H9 (cell line): ENCODE measurements at regions not wholly inside any gene's neighbourhood (a gene's known extent, or its start where the extent isn't known, plus 50 kb on each side); places are given as distances from the start of the nearest gene placed in this dataset.

Experiments used
- DNase-seq: peaks from one replicate; pipeline ENCODE4 v3.0.0-alpha.2; 2017
- H2AFZ ChIP-seq: one replicate; pipeline ENCODE4 v1.6.1; 2013; ENCODE audit warnings: mild to moderate bottlenecking, low read length, control low read depth, moderate library complexity
- H2AK5ac ChIP-seq: 2 replicates; pipeline ENCODE4 v1.6.1; 2013; ENCODE audit warnings: low read length, control low read depth, mixed read lengths; ENCODE audit not compliant: insufficient read length
- H2BK120ac ChIP-seq: one replicate; pipeline ENCODE4 v1.6.1; 2013; ENCODE audit warnings: low read depth, mild to moderate bottlenecking, low read length, control low read depth, inconsistent platforms; ENCODE audit not compliant: poor library complexity, severe bottlenecking
- H2BK12ac ChIP-seq: 2 replicates; pipeline ENCODE4 v1.6.1; 2013; ENCODE audit warnings: low read length, control low read depth, mixed read lengths, low read depth; ENCODE audit not compliant: insufficient read length
- H2BK15ac ChIP-seq: 2 replicates; pipeline ENCODE4 v1.6.1; 2013; ENCODE audit warnings: low read depth, low read length, control low read depth
- H2BK20ac ChIP-seq: one replicate; pipeline ENCODE4 v1.6.1; 2013; ENCODE audit warnings: low read depth, mild to moderate bottlenecking, low read length, control low read depth, inconsistent platforms; ENCODE audit not compliant: poor library complexity, severe bottlenecking
- H2BK5ac ChIP-seq: 2 replicates; pipeline ENCODE4 v1.6.1; 2013; ENCODE audit warnings: low read length, control low read depth, mixed read lengths; ENCODE audit not compliant: insufficient read length
- H3K14ac ChIP-seq: 2 replicates; pipeline ENCODE4 v1.6.1; 2013; ENCODE audit warnings: low read length, control low read depth; ENCODE audit not compliant: insufficient read depth
- H3K18ac ChIP-seq: 2 replicates; pipeline ENCODE4 v1.6.1; 2013; ENCODE audit warnings: low read depth, mild to moderate bottlenecking, mixed read lengths, low read length, control low read depth; ENCODE audit not compliant: insufficient read length
- H3K23ac ChIP-seq: 2 replicates; pipeline ENCODE4 v1.6.1; 2013; ENCODE audit warnings: low read length, control low read depth, mixed read lengths, low read depth; ENCODE audit not compliant: insufficient read length
- H3K23me2 ChIP-seq: 2 replicates; pipeline ENCODE4 v1.6.1; 2013; ENCODE audit warnings: low read depth, mild to moderate bottlenecking, mixed read lengths, low read length, control low read depth; ENCODE audit not compliant: insufficient read length, poor library complexity, severe bottlenecking
- H3K27ac ChIP-seq: 2 replicates; pipeline ENCODE4 v1.5.1; 2013; ENCODE audit warnings: low read length, control low read depth, mixed read lengths, low read depth; ENCODE audit not compliant: insufficient read length
- H3K27me3 ChIP-seq: 2 replicates; pipeline ENCODE4 v1.6.1; 2013; ENCODE audit warnings: low read length, control low read depth, inconsistent platforms; ENCODE audit not compliant: insufficient read depth
- H3K4ac ChIP-seq: 2 replicates; pipeline ENCODE4 v1.6.1; 2013; ENCODE audit warnings: low read depth, mild to moderate bottlenecking, control low read depth, inconsistent platforms, low read length, moderate library complexity
- H3K4me1 ChIP-seq: 2 replicates; pipeline ENCODE4 v1.6.1; 2013; ENCODE audit warnings: low read length, control low read depth, inconsistent platforms; ENCODE audit not compliant: insufficient read depth
- H3K4me2 ChIP-seq: 2 replicates; pipeline ENCODE4 v1.6.1; 2013; ENCODE audit warnings: low read length, control low read depth, mixed read lengths; ENCODE audit not compliant: insufficient read length, insufficient read depth
- H3K56ac ChIP-seq: 2 replicates; pipeline ENCODE4 v1.6.1; 2013; ENCODE audit warnings: low read depth, mild to moderate bottlenecking, mixed read lengths, low read length, control low read depth; ENCODE audit not compliant: insufficient read length
- H3K79me1 ChIP-seq: 2 replicates; pipeline ENCODE4 v1.6.1; 2013; ENCODE audit warnings: low read depth, mild to moderate bottlenecking, moderate library complexity, low read length, control low read depth, inconsistent platforms; ENCODE audit not compliant: insufficient read depth, poor library complexity, severe bottlenecking
- H3K79me2 ChIP-seq: 2 replicates; pipeline ENCODE4 v1.6.1; 2013; ENCODE audit warnings: low read length, control low read depth, inconsistent platforms; ENCODE audit not compliant: insufficient read depth
- H3K9ac ChIP-seq: 2 replicates; pipeline ENCODE4 v1.6.1; 2013; ENCODE audit warnings: low read length, control low read depth, mixed read lengths; ENCODE audit not compliant: insufficient read length; ENCODE audit errors: extremely low read depth
- H3K9me3 ChIP-seq: one replicate; pipeline ENCODE4 v1.6.1; 2013; ENCODE audit warnings: low read depth, low read length, inconsistent platforms; ENCODE audit not compliant: control insufficient read depth
- H3T11ph ChIP-seq: one replicate; pipeline ENCODE4 v1.6.1; 2013; ENCODE audit warnings: mild to moderate bottlenecking, low read length, control low read depth, inconsistent platforms
- H4K20me1 ChIP-seq: one replicate; pipeline ENCODE4 v1.6.1; 2013; ENCODE audit not compliant: control insufficient read depth, insufficient read length, insufficient read depth
- H4K5ac ChIP-seq: 2 replicates; pipeline ENCODE4 v1.6.1; 2013; ENCODE audit warnings: low read depth, mild to moderate bottlenecking, mixed read lengths, low read length, control low read depth; ENCODE audit not compliant: insufficient read length
- H4K8ac ChIP-seq: replicated peaks from 2 replicates; pipeline ENCODE4 v1.6.1; 2013; ENCODE audit warnings: low read length, control low read depth, mixed read lengths, low read depth; ENCODE audit not compliant: insufficient read length
- H4K91ac ChIP-seq: 2 replicates; pipeline ENCODE4 v1.6.1; 2013; ENCODE audit warnings: low read depth, mild to moderate bottlenecking, moderate library complexity, mixed read lengths, low read length, control low read depth; ENCODE audit not compliant: insufficient read length
- H3K27ac Mint-ChIP-seq, 3 experiments: 2 replicates in 2 of 3; 3 replicates in 1 of 3; pipeline ENCODE4 v1.8.0; 2020 to 2021; ENCODE audit warnings: mixed read lengths in 3 of 3, mild to moderate bottlenecking in 1 of 3, moderate library complexity in 1 of 3
- H3K27me3 Mint-ChIP-seq: 2 replicates; pipeline ENCODE4 v1.8.0; 2021; ENCODE audit warnings: low read depth, mild to moderate bottlenecking, moderate library complexity, mixed read lengths
- H3K36me3 Mint-ChIP-seq, 3 experiments: 2 replicates in 2 of 3; 3 replicates in 1 of 3; pipeline ENCODE4 v1.8.0; 2020 to 2021; ENCODE audit warnings: low read depth in 3 of 3, mixed read lengths in 3 of 3; ENCODE audit not compliant: insufficient read depth in 1 of 3
- H3K4me1 Mint-ChIP-seq, 2 experiments: 2 replicates each; pipeline ENCODE4 v1.8.0; 2020; ENCODE audit warnings: mixed read lengths in 2 of 2
- H3K4me3 Mint-ChIP-seq, 2 experiments: 2 replicates in 1 of 2; 3 replicates in 1 of 2; pipeline ENCODE4 v1.8.0; 2020 to 2021; ENCODE audit warnings: mild to moderate bottlenecking in 2 of 2, mixed read lengths in 2 of 2, moderate library complexity in 1 of 2
- H3K9me3 Mint-ChIP-seq, 2 experiments: 2 replicates in 1 of 2; 3 replicates in 1 of 2; pipeline ENCODE4 v1.8.0; 2020; ENCODE audit warnings: mild to moderate bottlenecking in 2 of 2, mixed read lengths in 2 of 2, moderate library complexity in 1 of 2
- WGBS: extraction: QIAGEN DNeasy Blood & Tissue Kit; methylation state at CpG from one replicate; pipeline ENCODE4 v1.1.7; 2013; ENCODE audit warnings: missing lambda C conversion rate, low lambda C conversion rate, mixed read lengths; ENCODE audit not compliant: insufficient read length; ENCODE audit errors: extremely low coverage; 5-methylcytosine and 5-hydroxymethylcytosine counted together
- TF ChIP-seq, protein P1 (sequence below): fragments of 200-600 bp; sonication (generic); conservative IDR thresholded peaks from 3 replicates; pipeline ENCODE4 v1.8.0; 2021; ENCODE audit warnings: antibody characterized with exemption, mild to moderate bottlenecking

DNA sequence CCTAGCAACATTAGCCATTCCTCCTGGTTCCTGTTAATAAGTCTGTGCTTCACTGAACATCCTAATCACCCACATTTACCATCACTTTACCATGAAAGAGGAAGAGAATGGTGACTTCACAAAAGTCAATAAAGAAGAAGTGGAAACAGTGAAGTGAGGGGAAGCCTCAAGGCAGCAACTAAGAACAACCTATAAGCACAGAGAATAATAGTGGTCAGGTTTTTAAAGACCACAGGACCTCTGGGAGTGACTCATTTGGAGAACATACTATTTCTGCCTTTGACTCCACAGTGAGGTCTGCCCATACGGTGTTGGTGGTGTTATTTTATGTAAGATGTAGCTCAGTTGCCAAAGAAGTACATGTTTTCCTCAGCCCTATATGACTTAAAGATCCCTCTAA is 86.0 kb upstream of the TET2 start:
- Histone ChIP-seq H3K79me1 (no peaks in the 10 kb centered on the region), H3K4ac (no peak overlapping the region), H3K9me3 (no peaks in the 10 kb centered on the region), H3T11ph (no peak overlapping the region), H3K4me2 (no peak overlapping the region), H3K79me2 (no peaks in the 10 kb centered on the region), H3K9ac (no peak overlapping the region), H2BK120ac (no peak overlapping the region), H4K8ac (no peak overlapping the region), H4K91ac (no peak overlapping the region), H2AFZ (no peak overlapping the region), H2BK12ac (no peak overlapping the region), H4K20me1 (no peaks in the 10 kb centered on the region), H2BK5ac (no peak overlapping the region), H3K23ac (no peak overlapping the region), H3K18ac (no peak overlapping the region), H2AK5ac (no peak overlapping the region), H3K4me1 (peaks cover 3% of the 10 kb centered on the region; the same call in 1 of the 2 replicates), H3K14ac (no peak overlapping the region), H3K27ac (no peak overlapping the region), H3K23me2 (no peaks in the 10 kb centered on the region), H2BK20ac (no peak overlapping the region), H3K27me3 (no peaks in the 10 kb centered on the region), H4K5ac (no peak overlapping the region), H2BK15ac (no peak overlapping the region), H3K56ac (no peak overlapping the region)
- Mint-ChIP-seq H3K36me3 (no peaks in the 10 kb centered on the region), H3K4me1 (peaks cover 11 to 12% of the 10 kb centered on the region in 2 experiments), H3K27ac (no peak overlapping the region; a peak in 2 of 7 replicates), H3K9me3 (no peaks in the 10 kb centered on the region), H3K4me3 (no peak overlapping the region), H3K27me3 (peaks cover 3% of the 10 kb centered on the region; the same call in 1 of the 2 replicates)
- TF ChIP-seq, protein P1, sequence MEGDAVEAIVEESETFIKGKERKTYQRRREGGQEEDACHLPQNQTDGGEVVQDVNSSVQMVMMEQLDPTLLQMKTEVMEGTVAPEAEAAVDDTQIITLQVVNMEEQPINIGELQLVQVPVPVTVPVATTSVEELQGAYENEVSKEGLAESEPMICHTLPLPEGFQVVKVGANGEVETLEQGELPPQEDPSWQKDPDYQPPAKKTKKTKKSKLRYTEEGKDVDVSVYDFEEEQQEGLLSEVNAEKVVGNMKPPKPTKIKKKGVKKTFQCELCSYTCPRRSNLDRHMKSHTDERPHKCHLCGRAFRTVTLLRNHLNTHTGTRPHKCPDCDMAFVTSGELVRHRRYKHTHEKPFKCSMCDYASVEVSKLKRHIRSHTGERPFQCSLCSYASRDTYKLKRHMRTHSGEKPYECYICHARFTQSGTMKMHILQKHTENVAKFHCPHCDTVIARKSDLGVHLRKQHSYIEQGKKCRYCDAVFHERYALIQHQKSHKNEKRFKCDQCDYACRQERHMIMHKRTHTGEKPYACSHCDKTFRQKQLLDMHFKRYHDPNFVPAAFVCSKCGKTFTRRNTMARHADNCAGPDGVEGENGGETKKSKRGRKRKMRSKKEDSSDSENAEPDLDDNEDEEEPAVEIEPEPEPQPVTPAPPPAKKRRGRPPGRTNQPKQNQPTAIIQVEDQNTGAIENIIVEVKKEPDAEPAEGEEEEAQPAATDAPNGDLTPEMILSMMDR, result no peak
- WGBS, result no CpG with 5 or more reads among the region's 1 CpG
- no peak for DNase-seq
